ENCODE measurements at regions not wholly inside any gene's neighbourhood (a gene's known extent, or its start where the extent isn't known, plus 50 kb on each side); places are given as distances from the start of the nearest gene placed in this dataset.

DNA sequence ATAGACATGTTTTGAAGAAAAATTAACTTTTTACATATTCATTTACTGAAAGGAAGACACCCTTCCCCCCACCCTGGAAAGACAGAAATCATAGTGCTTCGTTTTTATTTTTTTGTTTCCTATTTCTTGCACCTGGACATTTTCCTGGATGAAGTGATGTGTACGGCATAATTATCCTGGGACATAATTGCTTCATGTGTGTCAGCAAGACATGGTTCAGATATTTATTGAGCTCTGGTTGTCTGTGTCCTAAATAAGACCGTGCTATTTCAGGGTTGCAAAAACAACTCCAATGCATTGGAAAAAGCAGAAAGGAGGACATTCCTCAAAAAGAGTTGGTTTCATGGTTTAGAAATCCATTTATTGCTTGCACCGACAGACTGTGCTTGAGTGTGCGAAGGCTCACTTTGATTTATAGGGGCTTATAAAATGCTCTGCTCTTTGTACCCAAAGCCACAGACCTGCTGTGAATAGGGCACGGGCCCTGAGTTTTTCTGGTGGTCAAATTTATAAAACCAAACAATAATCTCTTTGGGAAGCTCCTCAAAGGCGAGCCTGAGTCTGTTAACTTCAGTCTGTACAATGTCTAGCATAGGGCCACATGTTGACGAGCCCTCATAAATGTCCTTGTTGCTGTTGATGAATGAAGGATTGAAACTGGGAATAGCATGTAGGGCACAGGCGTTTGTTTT lies 179.5 kb downstream of the SOX4 start:
- H4K91ac ChIP-seq (ENCODE audit: insufficient read length, low read depth, low read length), result no peak overlapping the region
- H3K14ac ChIP-seq (ENCODE audit: insufficient read depth, low read length), result no peak overlapping the region
- Mint-ChIP-seq H3K27me3 (ENCODE audit: low read depth) (no peaks in the 10 kb centered on the region; the same call in 1 of the 2 replicates), H3K27ac (peak overlapping the region; percentile 38 to 69 (median 46); a peak in 6 of 7 replicates), H3K36me3 (ENCODE audit: insufficient read depth in 1 of 3, low read depth in 3 of 3) (peaks cover 0 to 19% (median 5%) of the 10 kb centered on the region in 3 experiments; a peak in 5 of 7 replicates), H3K4me3 (no peak overlapping the region), H3K4me1 (peaks cover 67 to 72% of the 10 kb centered on the region in 2 experiments), H3K9me3 (no peaks in the 10 kb centered on the region)
- H3K4ac ChIP-seq (ENCODE audit: low read depth, low read length), result no peak overlapping the region
- no peak overlapping the region for H2AK5ac ChIP-seq (ENCODE audit: insufficient read length, low read length)
- no peak overlapping the region for H2AFZ ChIP-seq (ENCODE audit: low read length)
- H3K56ac ChIP-seq (ENCODE audit: insufficient read length, low read depth, low read length), result no peak overlapping the region
- H3K79me2 ChIP-seq (ENCODE audit: insufficient read depth, low read length), result peaks cover 37% of the 10 kb centered on the region; the same call in 1 of the 2 replicates
- no peak overlapping the region for H3K9ac ChIP-seq (ENCODE audit: extremely low read depth, insufficient read length, low read length)
- no peaks in the 10 kb centered on the region for H4K20me1 ChIP-seq (ENCODE audit: control insufficient read depth, insufficient read depth, insufficient read length)
- no peak overlapping the region for H2BK15ac ChIP-seq (ENCODE audit: low read depth, low read length)
- no peak overlapping the region for H3T11ph ChIP-seq (ENCODE audit: low read length)
- no peak overlapping the region for H4K5ac ChIP-seq (ENCODE audit: insufficient read length, low read depth, low read length)
- no peak overlapping the region for H2BK120ac ChIP-seq (ENCODE audit: low read depth, low read length, poor library complexity, severe bottlenecking)
- H3K23ac ChIP-seq (ENCODE audit: insufficient read length, low read depth, low read length), result no peak overlapping the region
- no peaks in the 10 kb centered on the region; the same call in 1 of the 2 replicates for H3K27me3 ChIP-seq (ENCODE audit: insufficient read depth, low read length)
- no peak overlapping the region for H2BK20ac ChIP-seq (ENCODE audit: low read depth, low read length, poor library complexity, severe bottlenecking)
- no peaks in the 10 kb centered on the region for H3K9me3 ChIP-seq (ENCODE audit: control insufficient read depth, low read depth, low read length)
- no peak overlapping the region for H4K8ac ChIP-seq (replicated peaks; ENCODE audit: insufficient read length, low read depth, low read length)
- peaks cover 14% of the 10 kb centered on the region for H3K79me1 ChIP-seq (ENCODE audit: insufficient read depth, low read depth, low read length, poor library complexity, severe bottlenecking)
- no CpG with 5 or more reads among the region's 9 CpGs for WGBS (ENCODE audit: extremely low coverage, insufficient read length, low lambda C conversion rate)
- H3K4me1 ChIP-seq (ENCODE audit: insufficient read depth, low read length), result peaks cover 29% of the 10 kb centered on the region
- TF ChIP-seq, protein P1, sequence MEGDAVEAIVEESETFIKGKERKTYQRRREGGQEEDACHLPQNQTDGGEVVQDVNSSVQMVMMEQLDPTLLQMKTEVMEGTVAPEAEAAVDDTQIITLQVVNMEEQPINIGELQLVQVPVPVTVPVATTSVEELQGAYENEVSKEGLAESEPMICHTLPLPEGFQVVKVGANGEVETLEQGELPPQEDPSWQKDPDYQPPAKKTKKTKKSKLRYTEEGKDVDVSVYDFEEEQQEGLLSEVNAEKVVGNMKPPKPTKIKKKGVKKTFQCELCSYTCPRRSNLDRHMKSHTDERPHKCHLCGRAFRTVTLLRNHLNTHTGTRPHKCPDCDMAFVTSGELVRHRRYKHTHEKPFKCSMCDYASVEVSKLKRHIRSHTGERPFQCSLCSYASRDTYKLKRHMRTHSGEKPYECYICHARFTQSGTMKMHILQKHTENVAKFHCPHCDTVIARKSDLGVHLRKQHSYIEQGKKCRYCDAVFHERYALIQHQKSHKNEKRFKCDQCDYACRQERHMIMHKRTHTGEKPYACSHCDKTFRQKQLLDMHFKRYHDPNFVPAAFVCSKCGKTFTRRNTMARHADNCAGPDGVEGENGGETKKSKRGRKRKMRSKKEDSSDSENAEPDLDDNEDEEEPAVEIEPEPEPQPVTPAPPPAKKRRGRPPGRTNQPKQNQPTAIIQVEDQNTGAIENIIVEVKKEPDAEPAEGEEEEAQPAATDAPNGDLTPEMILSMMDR (conservative IDR thresholded peaks at IDR 0.05), result no peak
- no peaks in the 10 kb centered on the region for H3K23me2 ChIP-seq (ENCODE audit: insufficient read length, low read depth, low read length, poor library complexity, severe bottlenecking)
- no peak for DNase-seq
- no peak overlapping the region for H3K18ac ChIP-seq (ENCODE audit: insufficient read length, low read depth, low read length)
- H2BK12ac ChIP-seq (ENCODE audit: insufficient read length, low read depth, low read length), result no peak overlapping the region
- no peak overlapping the region for H3K27ac ChIP-seq (ENCODE audit: insufficient read length, low read depth, low read length)
- no peak overlapping the region for H3K4me2 ChIP-seq (ENCODE audit: insufficient read depth, insufficient read length, low read length)
- no peak overlapping the region for H2BK5ac ChIP-seq (ENCODE audit: insufficient read length, low read length)
